ENCODE measurements at regions not wholly inside any gene's neighbourhood (a gene's known extent, or its start where the extent isn't known, plus 50 kb on each side); places are given as distances from the start of the nearest gene placed in this dataset.

GRCh38 chr10:125398270-125398669, 237.9 kb upstream of the CTBP2 start:
- no peak for DNase-seq (ENCODE audit: low read depth)

- DNase-seq (ENCODE audit: low read depth): no peak
Measured at GRCh38 chr10:125397608-125398007, 237.2 kb upstream of the CTBP2 start.

DNA sequence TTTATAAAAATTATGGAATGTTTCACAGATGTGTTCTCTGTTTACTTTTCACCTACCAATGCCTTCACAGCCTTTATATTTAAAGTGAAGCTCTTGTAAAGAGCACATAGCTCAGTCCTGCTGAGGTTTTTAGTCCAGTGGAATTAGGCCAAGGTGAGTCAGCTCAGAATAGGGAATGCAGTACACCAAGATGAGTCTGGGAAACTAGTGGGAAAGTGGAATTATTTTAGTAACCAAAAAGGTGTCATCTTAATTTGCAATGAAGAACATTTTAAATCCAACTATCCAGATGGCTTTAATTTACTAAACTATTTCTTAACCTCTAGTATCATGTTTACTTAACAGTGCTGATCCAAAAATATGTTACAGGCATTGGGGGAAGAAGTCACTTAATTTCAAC, 236.3 kb upstream of the CTBP2 start:
- DNase-seq (ENCODE audit: low read depth): peak; percentile 30

DNA sequence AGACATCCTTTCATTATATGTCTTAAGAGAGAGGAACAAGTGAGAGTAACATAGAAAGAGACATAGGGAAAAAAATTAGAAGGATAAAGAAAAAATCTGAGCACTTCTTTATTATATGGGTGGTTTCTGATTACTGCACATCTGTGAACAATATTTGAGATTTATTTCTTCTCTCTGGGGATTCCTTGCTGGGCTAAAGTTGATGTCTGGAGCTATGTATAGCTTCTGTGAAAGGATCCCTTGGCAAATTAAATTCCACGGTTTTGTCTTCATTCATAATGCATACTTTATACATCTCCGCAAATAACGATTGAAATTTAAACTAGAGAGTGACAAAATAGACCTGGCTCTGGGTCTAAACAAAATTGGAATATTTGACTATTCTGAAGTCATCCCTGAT, 232.2 kb upstream of the CTBP2 start:
- no peak for DNase-seq (ENCODE audit: low read depth)

DNA sequence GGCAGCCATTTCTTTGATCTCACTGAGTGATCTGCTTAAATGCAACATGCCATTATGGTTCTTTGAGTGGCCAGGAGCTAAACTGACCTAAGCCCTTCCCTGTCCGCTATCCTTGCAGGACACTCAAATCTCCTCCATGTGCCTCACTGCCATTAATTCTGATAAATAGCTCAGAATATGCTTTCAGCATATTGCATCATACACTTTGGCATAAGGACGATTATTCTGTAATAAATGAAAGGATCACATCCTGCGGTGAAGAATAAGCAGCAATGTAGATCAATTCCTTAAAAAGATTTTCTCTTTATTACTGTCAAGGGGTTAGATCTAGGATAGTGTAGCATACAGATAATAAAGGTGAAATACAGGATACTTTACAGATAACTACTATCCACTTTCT, 231.8 kb upstream of the CTBP2 start:
- DNase-seq (ENCODE audit: low read depth): no peak

DNA sequence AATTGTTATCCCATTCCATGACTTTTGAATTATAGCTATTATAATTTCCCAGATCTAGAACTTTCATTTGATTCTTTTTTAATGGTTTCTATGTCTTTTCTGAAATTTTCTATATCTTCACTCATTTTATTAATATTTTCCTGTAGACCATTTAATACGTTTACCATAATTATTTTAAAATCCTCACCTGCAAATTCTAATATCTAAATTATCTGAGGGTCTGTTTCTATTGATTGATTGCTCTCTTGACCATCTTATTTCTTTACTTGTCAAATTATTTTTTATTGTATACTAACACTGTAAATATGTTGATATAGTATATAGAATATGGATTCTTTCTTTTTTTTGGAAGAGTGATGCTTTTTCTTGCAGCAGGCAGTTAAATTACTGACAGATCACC, 229.3 kb upstream of the CTBP2 start:
- DNase-seq (ENCODE audit: low read depth): no peak

GRCh38 chr10:125379592-125379991, 219.2 kb upstream of the CTBP2 start:
- no peak for DNase-seq (ENCODE audit: low read depth)

DNA sequence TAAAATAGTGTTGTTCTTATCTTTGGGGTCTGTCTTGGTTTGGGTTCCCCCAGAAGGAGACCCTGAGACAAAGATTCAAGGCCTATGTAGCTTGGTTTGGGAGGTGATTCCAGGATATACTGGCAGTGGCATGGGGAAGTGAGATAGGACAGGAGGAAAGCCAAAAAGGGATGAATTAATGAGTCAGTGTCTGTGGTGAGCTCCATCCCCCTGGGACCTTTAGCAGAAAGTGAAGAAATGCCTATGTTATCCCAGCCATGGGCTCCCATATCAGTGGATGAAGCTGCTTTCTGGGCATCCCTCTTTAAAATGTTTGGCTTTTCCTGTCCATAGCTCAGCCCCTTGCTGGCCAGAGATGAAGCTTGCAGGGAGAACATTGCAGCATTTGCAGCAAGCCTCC, 217.0 kb upstream of the CTBP2 start:
- DNase-seq (ENCODE audit: low read depth): no peak

DNA sequence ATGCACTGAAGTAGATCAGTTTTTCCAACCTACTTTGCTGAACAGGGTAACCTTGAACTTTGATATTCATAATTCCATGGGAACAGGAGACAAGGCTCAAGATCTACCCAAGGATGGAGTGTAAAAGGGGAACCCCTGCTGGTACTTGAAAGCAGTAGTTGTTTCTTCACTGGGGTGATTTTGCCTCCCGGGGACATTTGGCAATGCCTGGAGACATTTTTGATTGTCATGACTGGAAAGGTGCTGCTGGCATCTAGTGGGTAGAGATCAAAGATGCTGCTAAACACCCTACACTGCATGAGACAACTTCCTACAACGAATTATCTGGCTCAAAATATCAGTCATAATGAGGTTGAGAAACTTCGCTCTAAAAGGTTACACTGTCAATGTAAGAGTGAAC, 214.8 kb upstream of the CTBP2 start:
- peak; percentile 40 for DNase-seq (ENCODE audit: low read depth)

- DNase-seq (ENCODE audit: low read depth): no peak
Measured at GRCh38 chr10:125373546-125373945, 213.2 kb upstream of the CTBP2 start.

GRCh38 chr10:125370578-125370977, 210.2 kb upstream of the CTBP2 start:
- DNase-seq (ENCODE audit: low read depth): no peak

DNA sequence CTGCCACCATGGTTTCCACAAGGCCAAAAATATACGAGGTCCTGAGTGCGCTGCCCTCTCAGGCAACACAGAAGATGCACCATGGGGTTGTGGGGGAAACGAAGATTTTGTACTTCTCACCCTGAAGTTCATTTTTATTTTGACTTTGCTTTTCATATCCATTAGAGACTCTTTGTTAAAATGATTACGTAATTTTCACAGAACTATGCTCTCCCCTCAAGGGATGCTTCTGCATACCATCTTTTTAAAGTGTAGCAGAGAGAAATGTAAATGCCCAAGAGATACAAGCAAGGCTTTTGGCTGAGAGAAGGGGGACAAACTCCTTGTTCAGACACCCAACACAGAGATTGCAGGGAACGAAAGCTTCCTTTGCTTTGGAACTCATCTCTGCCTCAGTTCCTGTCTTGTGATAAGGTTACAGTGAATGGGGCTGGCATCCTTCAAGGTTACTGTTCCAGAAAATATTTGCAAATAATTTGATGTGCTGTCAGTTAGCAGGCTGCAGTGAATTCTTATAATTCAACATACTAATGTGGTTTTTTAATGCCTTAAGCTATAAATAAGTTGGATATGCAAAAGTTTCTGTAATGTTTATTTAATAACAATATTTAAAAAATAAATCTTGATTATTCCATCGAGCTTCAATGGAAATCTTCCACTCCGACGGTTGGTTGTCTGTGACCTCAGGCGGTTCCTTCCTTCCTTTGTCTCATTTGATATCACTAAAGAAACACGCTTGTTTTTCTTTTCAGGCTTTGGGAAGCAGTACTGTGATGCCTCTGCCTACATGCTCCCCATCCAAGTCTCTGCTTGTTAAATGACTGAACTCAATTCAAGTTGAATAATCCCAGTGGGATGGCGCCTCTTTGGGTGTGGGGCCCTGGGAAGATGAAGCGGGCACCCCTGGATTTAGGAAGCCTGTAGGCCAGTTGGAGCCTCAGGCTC, 209.3 kb upstream of the CTBP2 start:
- DNase-seq (ENCODE audit: low read depth): no peak

DNA sequence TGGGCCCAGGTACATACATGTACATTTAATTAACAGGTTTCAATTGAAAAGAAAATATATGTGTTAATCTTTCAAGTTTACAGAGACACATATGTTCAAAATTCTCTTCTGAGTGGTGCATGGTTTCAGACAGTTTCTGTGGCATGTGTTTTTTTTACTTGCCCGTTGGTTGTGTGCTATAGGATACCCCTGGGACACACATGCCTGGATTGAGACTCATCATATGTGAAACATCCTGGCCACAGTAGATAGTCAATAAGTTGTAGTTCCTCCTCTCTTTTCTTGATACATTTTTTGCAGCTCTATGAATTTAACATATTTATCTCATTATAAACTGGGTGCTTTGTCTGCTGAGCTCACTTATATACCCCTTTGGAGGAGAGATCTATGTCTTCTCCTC, 207.8 kb upstream of the CTBP2 start:
- no peak for DNase-seq (ENCODE audit: low read depth)

DNA sequence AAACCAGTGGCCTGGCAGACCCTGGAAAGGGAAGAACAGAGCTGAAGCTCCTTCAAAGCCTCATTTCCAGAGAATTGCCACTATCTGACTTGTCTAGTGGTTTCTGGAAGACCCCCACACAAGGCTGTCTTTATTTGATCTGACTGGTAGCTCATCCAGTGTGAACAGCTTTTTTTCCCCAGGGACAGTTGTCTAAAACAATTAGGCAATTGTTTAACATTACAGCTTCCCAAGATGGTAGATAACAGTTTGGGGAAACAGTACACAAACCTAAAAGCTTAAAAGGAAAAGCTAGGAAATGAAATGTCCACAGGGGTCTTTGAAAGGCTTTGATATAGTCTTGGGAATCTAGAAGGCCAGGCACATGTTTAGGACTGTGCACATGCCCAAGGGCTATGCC, 203.4 kb upstream of the CTBP2 start:
- DNase-seq (ENCODE audit: low read depth): no peak

GRCh38 chr10:125362950-125363349, 202.6 kb upstream of the CTBP2 start:
- no peak for DNase-seq (ENCODE audit: low read depth)

DNA sequence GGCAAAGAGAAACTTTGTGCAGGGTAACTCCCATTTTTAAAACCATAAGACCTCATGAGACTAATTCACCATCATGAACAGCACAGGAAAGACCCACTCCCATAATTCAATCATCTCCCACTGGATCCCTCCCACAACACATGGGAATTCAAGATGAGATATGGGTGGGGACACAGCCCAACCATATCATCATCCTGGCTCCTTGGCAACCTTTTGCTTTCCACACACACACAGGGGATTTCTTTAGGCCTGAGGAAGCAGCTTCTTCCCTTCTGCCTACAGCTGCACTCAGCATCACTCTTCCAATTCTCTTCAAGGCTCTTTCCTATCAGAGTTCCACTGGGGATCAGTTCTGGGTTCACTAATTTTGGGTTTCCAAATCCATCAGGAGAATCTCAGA, 199.0 kb upstream of the CTBP2 start:
- DNase-seq (ENCODE audit: low read depth): no peak

DNA sequence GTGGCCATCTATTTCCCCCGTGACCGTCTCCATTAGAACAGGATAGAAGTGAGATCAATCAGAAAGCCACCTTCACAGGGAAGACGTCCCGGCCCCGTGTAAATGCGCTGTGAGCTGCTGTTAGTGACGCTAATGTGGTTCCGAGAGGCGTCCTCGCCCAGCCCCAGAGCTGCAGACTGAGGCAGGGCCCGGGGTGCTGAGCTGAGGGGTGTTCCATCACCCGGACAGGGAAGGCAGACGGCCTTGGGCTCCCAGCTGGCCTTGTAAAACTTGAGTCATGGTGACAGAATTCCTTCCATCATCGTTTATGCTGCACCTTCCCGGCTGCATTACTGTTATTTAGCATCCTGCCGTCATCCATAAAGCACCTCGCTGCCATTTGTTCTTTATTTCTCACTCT, 195.3 kb upstream of the CTBP2 start:
- no peak for DNase-seq (ENCODE audit: low read depth)

- DNase-seq (ENCODE audit: low read depth): no peak
Measured at GRCh38 chr10:125350519-125350918, 190.2 kb upstream of the CTBP2 start.

GRCh38 chr10:125348536-125348935, 188.2 kb upstream of the CTBP2 start:
- no peak for DNase-seq (ENCODE audit: low read depth)

DNA sequence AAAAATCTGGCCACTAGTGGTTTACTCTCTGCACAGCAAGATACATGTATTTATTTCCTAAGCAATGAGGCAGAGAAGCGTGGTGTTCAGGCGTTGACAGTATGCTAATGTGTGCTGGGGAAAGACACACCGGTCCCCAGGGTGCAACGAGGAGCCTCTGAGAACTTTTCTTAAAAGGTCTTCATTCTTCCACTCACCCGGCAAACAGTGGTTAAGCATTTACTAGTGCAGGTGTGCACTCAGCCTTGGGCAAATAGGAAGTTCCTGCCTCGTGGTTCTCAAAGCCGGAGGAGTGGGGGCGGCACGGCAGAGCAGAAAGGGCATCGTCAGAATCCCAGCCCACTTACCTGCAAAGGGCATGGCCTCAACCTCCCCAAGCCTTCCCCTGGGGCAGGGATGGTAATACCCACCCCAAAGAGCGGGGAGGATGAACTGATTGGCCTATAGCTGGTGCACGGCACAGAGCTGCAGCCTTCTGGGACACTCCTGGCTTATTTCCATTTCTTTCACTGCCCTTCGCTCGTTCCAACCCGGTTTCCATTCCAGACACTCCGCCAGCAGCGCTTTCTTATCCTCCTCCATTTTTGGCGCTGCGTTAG, 184.3 kb upstream of the CTBP2 start:
- DNase-seq (ENCODE audit: low read depth): no peak

DNA sequence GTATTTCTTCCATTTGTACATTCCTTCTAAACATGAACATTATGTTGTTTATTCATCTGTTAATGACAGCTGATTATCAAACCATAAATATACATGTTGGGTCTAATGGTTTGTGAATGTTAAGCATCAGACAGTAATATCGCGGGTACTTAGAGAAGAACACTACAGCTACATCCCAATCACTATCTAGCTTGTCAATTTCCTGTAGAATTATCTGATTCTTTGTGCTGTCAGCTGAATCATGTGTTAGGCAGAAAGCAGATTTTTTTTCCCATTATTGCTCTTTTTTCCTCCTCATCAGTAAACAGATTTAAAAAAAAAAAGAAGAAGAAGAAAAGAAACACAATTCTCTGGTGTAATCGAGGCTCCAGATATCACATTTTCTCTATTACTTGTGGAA, 183.6 kb upstream of the CTBP2 start:
- no peak for DNase-seq (ENCODE audit: low read depth)

DNA sequence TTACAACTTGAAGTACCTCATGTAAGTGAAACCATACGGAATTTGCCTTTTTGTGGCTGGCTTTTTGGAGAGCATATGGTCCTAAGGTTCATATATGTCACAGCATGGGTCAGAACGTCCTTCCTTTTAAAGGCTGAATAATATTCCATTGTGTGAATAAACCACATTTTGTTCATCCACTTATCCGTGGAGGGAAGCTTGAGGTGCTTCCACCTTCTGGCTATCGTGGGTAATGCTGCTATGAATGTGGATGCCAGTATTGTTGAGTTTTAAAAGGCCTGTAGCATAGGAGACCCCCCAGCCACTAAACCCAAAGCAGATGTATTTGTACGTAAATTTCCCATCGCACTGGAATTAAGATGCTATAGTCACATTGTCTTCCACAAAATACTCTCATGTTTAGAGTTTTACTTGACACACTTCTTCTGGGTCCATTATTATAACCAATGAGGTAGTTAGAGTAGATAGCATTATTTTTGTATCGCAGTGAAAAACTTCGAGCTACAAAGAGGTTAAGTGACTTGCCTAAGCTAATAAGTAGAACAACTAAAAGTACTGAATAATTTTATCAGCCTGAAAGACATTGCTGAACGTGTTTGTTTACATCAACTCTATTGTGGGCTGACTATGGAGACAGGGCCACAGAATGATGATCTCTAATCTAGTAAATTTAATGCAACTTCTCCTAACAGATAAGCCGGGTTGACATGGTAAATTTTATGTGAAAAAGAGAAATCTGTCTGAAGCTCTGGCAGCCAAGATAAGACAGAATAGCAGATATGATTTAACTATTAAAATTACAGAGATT, 183.0 kb upstream of the CTBP2 start:
- DNase-seq (ENCODE audit: low read depth): peak; percentile 56

DNA sequence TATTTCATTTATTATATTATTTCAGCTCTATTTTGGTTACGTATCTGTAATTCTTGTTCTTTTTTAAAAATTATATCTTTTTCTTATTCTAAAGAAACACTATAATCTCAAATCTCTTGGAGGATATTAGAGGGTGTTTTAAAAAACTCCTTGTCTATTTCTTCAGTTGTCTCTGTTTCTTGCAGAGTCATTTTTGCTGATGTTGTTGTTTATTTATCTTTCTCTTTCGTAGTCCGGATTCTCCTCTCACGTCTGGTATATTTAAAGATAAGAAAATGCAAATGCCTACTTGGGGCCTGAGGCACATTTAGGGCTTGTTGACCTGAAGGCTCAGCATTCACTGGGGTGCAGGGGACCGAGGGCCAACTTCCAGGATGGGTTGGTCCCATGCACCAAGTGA, 181.2 kb upstream of the CTBP2 start:
- no peak for DNase-seq (ENCODE audit: low read depth)
